ENCODE measurements at regions not wholly inside any gene's neighbourhood (a gene's known extent, or its start where the extent isn't known, plus 50 kb on each side); places are given as distances from the start of the nearest gene placed in this dataset.
"Not testable (repeated sequence)": the region's sequence is repeated elsewhere in the genome, so short reads cannot be mapped to it uniquely, and the experiment has no call there.

DNA sequence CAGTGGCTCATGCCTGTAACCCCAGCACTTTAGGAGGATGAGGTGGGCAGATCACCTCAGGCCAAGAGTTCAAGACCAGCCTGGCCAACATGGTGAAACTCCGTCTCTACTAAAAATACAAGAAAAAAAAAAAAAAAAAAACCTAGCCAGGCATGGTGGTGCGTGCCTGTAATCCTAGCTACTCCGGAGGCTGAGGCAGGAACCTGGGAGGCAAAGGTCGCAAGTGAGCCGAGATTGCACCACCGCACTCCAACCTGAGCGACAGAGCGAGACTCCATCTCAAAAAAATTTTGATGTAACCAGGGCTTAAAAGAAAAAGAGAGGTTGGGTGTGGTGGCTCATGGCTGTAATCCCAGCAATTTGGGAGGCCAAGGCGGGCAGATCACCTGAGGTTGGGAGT is 66.4 kb upstream of the PRR5 start:
- not testable (repeated sequence) for TF ChIP-seq CTCF (IDR thresholded peaks at IDR 0.05; ENCODE audit: extremely low read depth in 1 of 2, insufficient read depth in 1 of 2, low read depth in 1 of 2, low read length in 2 of 2); JUN (IDR thresholded peaks at IDR 0.05; ENCODE audit: borderline replicate concordance, insufficient read depth, insufficient read length, low read depth); POLR2A (IDR thresholded peaks at IDR 0.05; ENCODE audit: low read depth, low read length); FOS (IDR thresholded peaks at IDR 0.05; ENCODE audit: borderline replicate concordance, insufficient read depth, low read length); POLR2AphosphoS5 (IDR thresholded peaks at IDR 0.05; ENCODE audit: insufficient read depth, low read depth, low read length); EZH2 (IDR thresholded peaks at IDR 0.05; ENCODE audit: borderline replicate concordance, low read depth, low read length, severe bottlenecking); MAX (IDR thresholded peaks at IDR 0.05; ENCODE audit: insufficient read depth, insufficient read length); MYC (IDR thresholded peaks at IDR 0.05; ENCODE audit: low read depth, low read length)

Data from endothelial cell of umbilical vein (primary cell).